Fibroblast of lung (primary cell): ENCODE measurements at regions not wholly inside any gene's neighbourhood (a gene's known extent, or its start where the extent isn't known, plus 50 kb on each side); places are given as distances from the start of the nearest gene placed in this dataset.

ENCODE experiments used
- EZH2 ChIP-seq: IDR thresholded peaks from 2 replicates; pipeline ENCODE4 v1.5.1; 2012; ENCODE audit warnings: low read length, control low read depth, mild to moderate bottlenecking; ENCODE audit errors: missing control alignments
- TF ChIP-seq, protein P1 (sequence below), 2 donors: IDR thresholded peaks in 1 of 2; conservative IDR thresholded peaks in 1 of 2; 1 replicate in 1 of 2; 2 replicates in 1 of 2; pipeline ENCODE4 v1.5.1; 2011 to 2012; ENCODE audit warnings: low read length in 2 of 2, control low read depth in 1 of 2, inconsistent platforms in 1 of 2, low read depth in 1 of 2, mild to moderate bottlenecking in 1 of 2

DNA sequence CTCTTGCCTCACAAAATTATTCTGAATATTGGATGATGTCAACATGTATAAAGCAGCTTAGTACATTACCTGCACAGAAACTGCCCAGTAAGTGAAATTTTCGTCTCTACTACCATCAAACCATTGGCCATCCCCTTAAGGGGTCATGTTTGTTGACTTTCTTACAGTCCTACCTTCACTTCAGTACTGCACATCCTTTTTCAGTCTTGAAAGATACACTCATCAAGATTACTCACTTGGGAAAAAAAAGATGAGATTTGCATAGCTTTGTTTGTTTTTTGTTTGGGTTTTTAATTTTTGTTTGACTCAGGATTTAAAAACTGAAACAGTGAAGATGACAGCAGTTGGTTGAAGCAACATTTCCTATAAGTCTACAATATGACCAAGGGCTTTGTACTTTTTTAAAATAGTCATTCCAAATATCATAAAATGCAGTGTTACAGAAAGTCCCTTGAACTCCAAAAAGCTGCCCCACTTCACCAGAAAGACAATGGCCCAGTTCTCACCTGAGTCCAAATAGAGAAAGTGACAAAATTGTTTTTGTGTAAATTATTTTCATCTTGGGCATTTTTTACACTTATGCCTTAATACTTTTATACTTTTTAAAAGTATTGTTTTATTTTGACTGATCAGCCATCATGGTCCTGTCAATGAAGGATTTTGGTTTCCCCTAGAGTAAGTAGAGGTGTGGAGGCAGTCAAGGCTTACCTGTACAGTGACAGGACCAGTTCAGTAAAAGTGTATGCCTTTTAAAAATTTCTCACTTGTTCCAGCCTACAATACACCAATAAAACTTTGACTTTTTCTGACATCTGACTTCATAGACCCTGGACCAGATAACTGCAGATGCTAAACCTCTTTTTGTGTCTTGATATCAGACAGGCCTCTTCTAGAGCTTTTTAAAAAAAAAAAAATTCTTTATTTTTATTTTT lies 59.7 kb upstream of the EDA2R start:
- TF ChIP-seq, protein P1, sequence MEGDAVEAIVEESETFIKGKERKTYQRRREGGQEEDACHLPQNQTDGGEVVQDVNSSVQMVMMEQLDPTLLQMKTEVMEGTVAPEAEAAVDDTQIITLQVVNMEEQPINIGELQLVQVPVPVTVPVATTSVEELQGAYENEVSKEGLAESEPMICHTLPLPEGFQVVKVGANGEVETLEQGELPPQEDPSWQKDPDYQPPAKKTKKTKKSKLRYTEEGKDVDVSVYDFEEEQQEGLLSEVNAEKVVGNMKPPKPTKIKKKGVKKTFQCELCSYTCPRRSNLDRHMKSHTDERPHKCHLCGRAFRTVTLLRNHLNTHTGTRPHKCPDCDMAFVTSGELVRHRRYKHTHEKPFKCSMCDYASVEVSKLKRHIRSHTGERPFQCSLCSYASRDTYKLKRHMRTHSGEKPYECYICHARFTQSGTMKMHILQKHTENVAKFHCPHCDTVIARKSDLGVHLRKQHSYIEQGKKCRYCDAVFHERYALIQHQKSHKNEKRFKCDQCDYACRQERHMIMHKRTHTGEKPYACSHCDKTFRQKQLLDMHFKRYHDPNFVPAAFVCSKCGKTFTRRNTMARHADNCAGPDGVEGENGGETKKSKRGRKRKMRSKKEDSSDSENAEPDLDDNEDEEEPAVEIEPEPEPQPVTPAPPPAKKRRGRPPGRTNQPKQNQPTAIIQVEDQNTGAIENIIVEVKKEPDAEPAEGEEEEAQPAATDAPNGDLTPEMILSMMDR (conservative IDR thresholded peaks at IDR 0.05 in 1 of 2, IDR thresholded peaks at IDR 0.05 in 1 of 2; ENCODE audit: low read depth in 1 of 2, low read length in 2 of 2): no peak
- no peak for TF ChIP-seq EZH2
